ENCODE measurements at regions not wholly inside any gene's neighbourhood (a gene's known extent, or its start where the extent isn't known, plus 50 kb on each side); places are given as distances from the start of the nearest gene placed in this dataset.

- Histone ChIP-seq H3K9me3 (ENCODE audit: low read length) (no peaks in the 10 kb centered on the region), H3K36me3 (ENCODE audit: insufficient read depth, low read length) (no peaks in the 10 kb centered on the region), H2AFZ (ENCODE audit: low read depth, low read length) (no peak overlapping the region), H3K27me3 (ENCODE audit: insufficient read depth, low read length) (no peaks in the 10 kb centered on the region), H3K4me1 (ENCODE audit: insufficient read depth, low read length) (no peaks in the 10 kb centered on the region), H3K4me3 (ENCODE audit: low read length) (no peak overlapping the region)
These were observed 356.7 kb downstream of the FGF9 start for GRCh38 chr13:22027566-22027965.

GRCh38 chr13:22028831-22029230, 358.0 kb downstream of the FGF9 start:
- Histone ChIP-seq H3K4me1 (ENCODE audit: insufficient read depth, low read length) (no peaks in the 10 kb centered on the region), H3K9me3 (ENCODE audit: low read length) (no peaks in the 10 kb centered on the region), H2AFZ (ENCODE audit: low read depth, low read length) (no peak overlapping the region), H3K4me3 (ENCODE audit: low read length) (no peak overlapping the region), H3K36me3 (ENCODE audit: insufficient read depth, low read length) (no peaks in the 10 kb centered on the region), H3K27me3 (ENCODE audit: insufficient read depth, low read length) (no peaks in the 10 kb centered on the region)

- Histone ChIP-seq H3K27me3 (ENCODE audit: insufficient read depth, low read length) (no peaks in the 10 kb centered on the region), H2AFZ (ENCODE audit: low read depth, low read length) (no peak overlapping the region), H3K36me3 (ENCODE audit: insufficient read depth, low read length) (no peaks in the 10 kb centered on the region), H3K4me1 (ENCODE audit: insufficient read depth, low read length) (no peaks in the 10 kb centered on the region), H3K4me3 (ENCODE audit: low read length) (no peak overlapping the region), H3K9me3 (ENCODE audit: low read length) (no peaks in the 10 kb centered on the region)
These were observed 359.4 kb downstream of the FGF9 start for GRCh38 chr13:22030321-22030720.

GRCh38 chr13:22031702-22032286, 360.9 kb downstream of the FGF9 start:
- Histone ChIP-seq H3K4me3 (ENCODE audit: low read length) (no peak overlapping the region), H3K9me3 (ENCODE audit: low read length) (no peaks in the 10 kb centered on the region), H2AFZ (ENCODE audit: low read depth, low read length) (no peak overlapping the region), H3K36me3 (ENCODE audit: insufficient read depth, low read length) (no peaks in the 10 kb centered on the region), H3K27me3 (ENCODE audit: insufficient read depth, low read length) (no peaks in the 10 kb centered on the region), H3K4me1 (ENCODE audit: insufficient read depth, low read length) (no peaks in the 10 kb centered on the region)

GRCh38 chr13:22032905-22033304, 362.0 kb downstream of the FGF9 start:
- Histone ChIP-seq H3K9me3 (ENCODE audit: low read length) (no peaks in the 10 kb centered on the region), H3K4me1 (ENCODE audit: insufficient read depth, low read length) (no peaks in the 10 kb centered on the region), H3K27me3 (ENCODE audit: insufficient read depth, low read length) (no peaks in the 10 kb centered on the region), H3K36me3 (ENCODE audit: insufficient read depth, low read length) (no peaks in the 10 kb centered on the region), H2AFZ (ENCODE audit: low read depth, low read length) (no peak overlapping the region), H3K4me3 (ENCODE audit: low read length) (no peak overlapping the region)

GRCh38 chr13:22039961-22040360, 369.1 kb downstream of the FGF9 start:
- H3K9me3 ChIP-seq (ENCODE audit: low read length) = no peaks in the 10 kb centered on the region
- no peaks in the 10 kb centered on the region for H3K36me3 ChIP-seq (ENCODE audit: insufficient read depth, low read length)
- H3K4me3 ChIP-seq (ENCODE audit: low read length) = no peak overlapping the region

GRCh38 chr13:22040810-22041364, 370.0 kb downstream of the FGF9 start:
- Histone ChIP-seq H3K4me1 (ENCODE audit: insufficient read depth, low read length) (no peaks in the 10 kb centered on the region), H2AFZ (ENCODE audit: low read depth, low read length) (no peak overlapping the region), H3K27me3 (ENCODE audit: insufficient read depth, low read length) (no peaks in the 10 kb centered on the region), H3K9me3 (ENCODE audit: low read length) (no peaks in the 10 kb centered on the region), H3K36me3 (ENCODE audit: insufficient read depth, low read length) (no peaks in the 10 kb centered on the region), H3K4me3 (ENCODE audit: low read length) (no peak overlapping the region)

More at GRCh38 chr13:22039961-22040360, 369.1 kb downstream of the FGF9 start:
- Histone ChIP-seq H2AFZ (ENCODE audit: low read depth, low read length) (no peak overlapping the region), H3K4me1 (ENCODE audit: insufficient read depth, low read length) (no peaks in the 10 kb centered on the region), H3K27me3 (ENCODE audit: insufficient read depth, low read length) (no peaks in the 10 kb centered on the region)

- no peak overlapping the region for H3K4me3 ChIP-seq (ENCODE audit: low read length)
- no peaks in the 10 kb centered on the region for H3K27me3 ChIP-seq (ENCODE audit: insufficient read depth, low read length)
- no peaks in the 10 kb centered on the region for H3K36me3 ChIP-seq (ENCODE audit: insufficient read depth, low read length)
- H3K9me3 ChIP-seq (ENCODE audit: low read length) = no peaks in the 10 kb centered on the region
- H3K4me1 ChIP-seq (ENCODE audit: insufficient read depth, low read length) = no peaks in the 10 kb centered on the region
- no peak overlapping the region for H2AFZ ChIP-seq (ENCODE audit: low read depth, low read length)
These were observed 370.9 kb downstream of the FGF9 start for GRCh38 chr13:22041741-22042140.

- no peaks in the 10 kb centered on the region for H3K27me3 ChIP-seq (ENCODE audit: insufficient read depth, low read length)
- no peak overlapping the region for H3K4me3 ChIP-seq (ENCODE audit: low read length)
- no peak overlapping the region for H2AFZ ChIP-seq (ENCODE audit: low read depth, low read length)
- H3K4me1 ChIP-seq (ENCODE audit: insufficient read depth, low read length) = no peaks in the 10 kb centered on the region
- no peaks in the 10 kb centered on the region for H3K9me3 ChIP-seq (ENCODE audit: low read length)
- no peaks in the 10 kb centered on the region for H3K36me3 ChIP-seq (ENCODE audit: insufficient read depth, low read length)
These were observed 376.4 kb downstream of the FGF9 start for GRCh38 chr13:22047082-22047784.

- no peaks in the 10 kb centered on the region for H3K9me3 ChIP-seq (ENCODE audit: low read length)
- H3K27me3 ChIP-seq (ENCODE audit: insufficient read depth, low read length) = no peaks in the 10 kb centered on the region
- H3K4me3 ChIP-seq (ENCODE audit: low read length) = no peak overlapping the region
- no peaks in the 10 kb centered on the region for H3K4me1 ChIP-seq (ENCODE audit: insufficient read depth, low read length)
- H2AFZ ChIP-seq (ENCODE audit: low read depth, low read length) = no peak overlapping the region
- H3K36me3 ChIP-seq (ENCODE audit: insufficient read depth, low read length) = no peaks in the 10 kb centered on the region
These were observed 376.9 kb downstream of the FGF9 start for GRCh38 chr13:22047785-22048104.

- no peak overlapping the region for H2AFZ ChIP-seq (ENCODE audit: low read depth, low read length)
- H3K9me3 ChIP-seq (ENCODE audit: low read length) = no peaks in the 10 kb centered on the region
- H3K4me1 ChIP-seq (ENCODE audit: insufficient read depth, low read length) = no peaks in the 10 kb centered on the region
- no peak overlapping the region for H3K4me3 ChIP-seq (ENCODE audit: low read length)
- H3K36me3 ChIP-seq (ENCODE audit: insufficient read depth, low read length) = no peaks in the 10 kb centered on the region
- no peaks in the 10 kb centered on the region for H3K27me3 ChIP-seq (ENCODE audit: insufficient read depth, low read length)
These were observed 378.5 kb downstream of the FGF9 start for GRCh38 chr13:22049384-22049783.

GRCh38 chr13:22050951-22051563, 380.2 kb downstream of the FGF9 start:
- H2AFZ ChIP-seq (ENCODE audit: low read depth, low read length) = no peak overlapping the region

GRCh38 chr13:22053053-22053452, 382.2 kb downstream of the FGF9 start:
- H3K27me3 ChIP-seq (ENCODE audit: insufficient read depth, low read length) = no peaks in the 10 kb centered on the region
- no peaks in the 10 kb centered on the region for H3K4me1 ChIP-seq (ENCODE audit: insufficient read depth, low read length)
- H3K36me3 ChIP-seq (ENCODE audit: insufficient read depth, low read length) = no peaks in the 10 kb centered on the region
- no peak overlapping the region for H2AFZ ChIP-seq (ENCODE audit: low read depth, low read length)
- H3K9me3 ChIP-seq (ENCODE audit: low read length) = no peaks in the 10 kb centered on the region
- H3K4me3 ChIP-seq (ENCODE audit: low read length) = no peak overlapping the region

More at GRCh38 chr13:22050951-22051563, 380.2 kb downstream of the FGF9 start:
- Histone ChIP-seq H3K36me3 (ENCODE audit: insufficient read depth, low read length) (no peaks in the 10 kb centered on the region), H3K9me3 (ENCODE audit: low read length) (no peaks in the 10 kb centered on the region), H3K27me3 (ENCODE audit: insufficient read depth, low read length) (no peaks in the 10 kb centered on the region), H3K4me3 (ENCODE audit: low read length) (no peak overlapping the region), H3K4me1 (ENCODE audit: insufficient read depth, low read length) (no peaks in the 10 kb centered on the region)

Data from neuron (in vitro differentiated cells).